ENCODE measurements at regions not wholly inside any gene's neighbourhood (a gene's known extent, or its start where the extent isn't known, plus 50 kb on each side); places are given as distances from the start of the nearest gene placed in this dataset.

DNA sequence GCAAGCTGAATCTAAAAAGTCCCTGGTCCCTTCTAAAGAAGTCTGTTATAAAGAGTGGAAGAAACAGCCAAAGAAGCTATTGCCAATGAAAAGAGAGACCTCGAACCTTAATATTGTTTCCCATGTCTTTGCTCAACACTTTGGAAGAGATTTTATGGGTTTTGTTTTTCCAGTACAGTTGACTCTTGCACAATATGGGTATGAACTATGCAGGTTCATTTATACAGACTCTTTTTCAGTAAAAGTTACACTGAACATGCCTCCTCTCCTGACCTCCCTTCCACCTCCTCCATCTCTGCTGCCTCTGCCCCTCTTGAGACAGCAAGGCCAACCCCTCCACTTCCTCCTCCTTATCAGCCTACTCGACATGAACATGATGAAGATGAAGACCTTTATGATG is 332.5 kb downstream of the SETD4 start:
- Histone ChIP-seq H3K4me2 (ENCODE audit: low read length) (no peak overlapping the region), H3K4me1 (ENCODE audit: control insufficient read depth, low read length) (no peaks in the 10 kb centered on the region), H3F3A (ENCODE audit: control insufficient read depth, insufficient read depth) (no peaks in the 10 kb centered on the region), H3K9me3 (ENCODE audit: control insufficient read depth, insufficient read depth, low read length) (no peaks in the 10 kb centered on the region; the same call in 1 of the 2 replicates), H3K9me2 (replicated peaks; ENCODE audit: control insufficient read depth, low read length) (no peaks in the 10 kb centered on the region), H4K20me1 (ENCODE audit: control insufficient read depth, insufficient read depth, low read depth, low read length) (no peaks in the 10 kb centered on the region), H3K4me3 (ENCODE audit: low read length) (no peak overlapping the region), H3K36me3 (ENCODE audit: control insufficient read depth, low read length) (no peaks in the 10 kb centered on the region), H3K27ac (ENCODE audit: low read depth, low read length) (no peak overlapping the region), H3K27me3 (ENCODE audit: control insufficient read depth, low read length) (no peaks in the 10 kb centered on the region), H3K79me2 (ENCODE audit: control insufficient read depth, low read length) (no peaks in the 10 kb centered on the region)
- TF ChIP-seq, protein P1, sequence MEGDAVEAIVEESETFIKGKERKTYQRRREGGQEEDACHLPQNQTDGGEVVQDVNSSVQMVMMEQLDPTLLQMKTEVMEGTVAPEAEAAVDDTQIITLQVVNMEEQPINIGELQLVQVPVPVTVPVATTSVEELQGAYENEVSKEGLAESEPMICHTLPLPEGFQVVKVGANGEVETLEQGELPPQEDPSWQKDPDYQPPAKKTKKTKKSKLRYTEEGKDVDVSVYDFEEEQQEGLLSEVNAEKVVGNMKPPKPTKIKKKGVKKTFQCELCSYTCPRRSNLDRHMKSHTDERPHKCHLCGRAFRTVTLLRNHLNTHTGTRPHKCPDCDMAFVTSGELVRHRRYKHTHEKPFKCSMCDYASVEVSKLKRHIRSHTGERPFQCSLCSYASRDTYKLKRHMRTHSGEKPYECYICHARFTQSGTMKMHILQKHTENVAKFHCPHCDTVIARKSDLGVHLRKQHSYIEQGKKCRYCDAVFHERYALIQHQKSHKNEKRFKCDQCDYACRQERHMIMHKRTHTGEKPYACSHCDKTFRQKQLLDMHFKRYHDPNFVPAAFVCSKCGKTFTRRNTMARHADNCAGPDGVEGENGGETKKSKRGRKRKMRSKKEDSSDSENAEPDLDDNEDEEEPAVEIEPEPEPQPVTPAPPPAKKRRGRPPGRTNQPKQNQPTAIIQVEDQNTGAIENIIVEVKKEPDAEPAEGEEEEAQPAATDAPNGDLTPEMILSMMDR (IDR thresholded peaks at IDR 0.05; ENCODE audit: low read depth, low read length, poor library complexity, severe bottlenecking) = no peak
- TF ChIP-seq EZH2phosphoT487 (IDR thresholded peaks at IDR 0.05; ENCODE audit: borderline replicate concordance, low read length) = no peak

DNA sequence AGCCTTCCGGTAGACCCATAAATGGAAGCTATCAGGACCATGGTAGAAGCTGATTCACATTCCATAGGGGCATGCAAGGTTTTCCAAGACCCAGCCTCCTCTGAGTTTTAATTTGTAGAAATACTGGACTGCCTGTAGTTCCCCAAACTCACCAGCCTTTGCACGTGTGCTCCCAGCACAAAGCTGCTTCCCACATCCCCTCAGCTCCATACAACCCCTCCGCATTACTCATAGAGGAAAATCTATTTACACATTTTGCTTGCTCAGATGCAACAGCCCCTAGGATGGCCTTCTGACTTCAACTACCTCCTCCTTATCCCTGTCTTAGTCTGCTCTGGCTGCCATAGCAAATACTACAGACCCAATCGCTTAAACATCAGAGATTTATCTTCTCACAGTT is 336.2 kb downstream of the SETD4 start:
- Histone ChIP-seq H3K79me2 (ENCODE audit: control insufficient read depth, low read length) (no peaks in the 10 kb centered on the region), H3K27ac (ENCODE audit: low read depth, low read length) (no peak overlapping the region), H3K4me1 (ENCODE audit: control insufficient read depth, low read length) (peaks cover 6% of the 10 kb centered on the region; the same call in 1 of the 2 replicates), H4K20me1 (ENCODE audit: control insufficient read depth, insufficient read depth, low read depth, low read length) (no peaks in the 10 kb centered on the region), H3K9me3 (ENCODE audit: control insufficient read depth, insufficient read depth, low read length) (no peaks in the 10 kb centered on the region; the same call in 1 of the 2 replicates), H3K36me3 (ENCODE audit: control insufficient read depth, low read length) (no peaks in the 10 kb centered on the region), H3F3A (ENCODE audit: control insufficient read depth, insufficient read depth) (no peaks in the 10 kb centered on the region), H3K27me3 (ENCODE audit: control insufficient read depth, low read length) (no peaks in the 10 kb centered on the region), H3K4me2 (ENCODE audit: low read length) (no peak overlapping the region), H3K4me3 (ENCODE audit: low read length) (no peak overlapping the region), H3K9me2 (replicated peaks; ENCODE audit: control insufficient read depth, low read length) (no peaks in the 10 kb centered on the region)
- TF ChIP-seq, protein P1 (IDR thresholded peaks at IDR 0.05; ENCODE audit: low read depth, low read length, poor library complexity, severe bottlenecking) = no peak
- no peak for TF ChIP-seq EZH2phosphoT487 (IDR thresholded peaks at IDR 0.05; ENCODE audit: borderline replicate concordance, low read length)

DNA sequence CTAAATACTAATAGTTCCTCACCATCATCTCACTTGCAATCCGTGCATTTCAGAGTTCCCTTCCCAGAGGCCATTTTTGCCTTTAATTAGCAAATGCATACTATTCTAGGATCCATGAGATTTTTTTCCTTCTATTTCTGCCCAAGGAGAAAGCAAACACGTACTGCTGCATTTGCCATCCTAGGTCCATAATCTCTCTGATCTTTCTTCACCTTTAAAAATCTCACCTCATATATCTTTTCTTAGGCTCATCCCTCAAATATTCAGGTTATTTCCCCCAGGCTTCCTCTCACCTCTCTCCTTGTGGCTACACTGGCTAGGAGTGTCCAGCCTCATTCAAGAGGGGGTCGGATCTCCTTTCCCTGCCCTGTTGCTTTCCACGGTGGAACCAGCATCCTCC is 338.6 kb downstream of the SETD4 start:
- peaks cover 6% of the 10 kb centered on the region; the same call in 1 of the 2 replicates for H3K4me1 ChIP-seq (ENCODE audit: control insufficient read depth, low read length)
- no peak overlapping the region for H3K4me2 ChIP-seq (ENCODE audit: low read length)
- H3F3A ChIP-seq (ENCODE audit: control insufficient read depth, insufficient read depth) = no peaks in the 10 kb centered on the region
- H4K20me1 ChIP-seq (ENCODE audit: control insufficient read depth, insufficient read depth, low read depth, low read length) = no peaks in the 10 kb centered on the region
- H3K9me2 ChIP-seq (replicated peaks; ENCODE audit: control insufficient read depth, low read length) = no peaks in the 10 kb centered on the region
- H3K4me3 ChIP-seq (ENCODE audit: low read length) = no peak overlapping the region
- H3K27me3 ChIP-seq (ENCODE audit: control insufficient read depth, low read length) = no peaks in the 10 kb centered on the region
- no peaks in the 10 kb centered on the region for H3K79me2 ChIP-seq (ENCODE audit: control insufficient read depth, low read length)
- TF ChIP-seq, protein P1 (IDR thresholded peaks at IDR 0.05; ENCODE audit: low read depth, low read length, poor library complexity, severe bottlenecking) = no peak
- TF ChIP-seq EZH2phosphoT487 (IDR thresholded peaks at IDR 0.05; ENCODE audit: borderline replicate concordance, low read length) = no peak
- no peak overlapping the region for H3K27ac ChIP-seq (ENCODE audit: low read depth, low read length)
- no peaks in the 10 kb centered on the region for H3K9me3 ChIP-seq (ENCODE audit: control insufficient read depth, insufficient read depth, low read length)
- no peaks in the 10 kb centered on the region for H3K36me3 ChIP-seq (ENCODE audit: control insufficient read depth, low read length)

All from DOHH2 (cell line).